ENCODE measurements at regions not wholly inside any gene's neighbourhood (a gene's known extent, or its start where the extent isn't known, plus 50 kb on each side); places are given as distances from the start of the nearest gene placed in this dataset.
"Not testable (repeated sequence)": the region's sequence is repeated elsewhere in the genome, so short reads cannot be mapped to it uniquely, and the experiment has no call there.

DNA sequence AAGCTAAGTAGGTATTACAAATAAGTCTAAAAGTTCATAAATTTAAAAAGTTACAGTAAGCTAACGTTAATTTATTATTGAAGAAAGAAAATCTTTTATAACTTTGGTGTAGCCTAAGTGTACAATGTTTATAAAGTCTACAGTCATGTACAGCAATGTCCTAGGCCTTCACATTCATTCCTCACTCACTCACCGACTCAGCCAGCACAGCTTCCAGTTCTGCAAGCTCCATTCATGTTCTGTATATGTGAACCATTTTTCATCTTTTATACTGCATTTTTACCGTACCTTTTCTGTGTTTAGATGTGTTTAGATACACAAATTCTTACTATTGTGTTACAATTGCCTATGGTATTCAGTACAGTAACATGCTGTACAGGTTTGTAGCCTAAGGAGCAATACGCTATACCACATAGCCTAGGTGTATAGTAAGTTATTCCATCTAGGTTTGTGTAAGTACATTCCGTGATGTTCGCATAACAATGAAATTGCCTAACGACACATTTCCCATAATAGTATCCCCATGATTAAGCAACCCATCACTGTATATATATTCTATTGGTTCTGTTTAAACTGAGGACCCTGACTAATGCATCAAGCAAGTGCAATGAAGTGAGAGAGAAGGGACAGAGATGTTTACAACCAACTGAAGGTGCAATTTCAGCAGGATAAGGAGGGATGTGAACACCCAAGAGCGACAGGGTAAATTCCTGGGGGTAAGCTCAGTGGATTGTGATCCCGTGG is 88.9 kb upstream of the TRIO start:
- no peak for DNase-seq

DNA sequence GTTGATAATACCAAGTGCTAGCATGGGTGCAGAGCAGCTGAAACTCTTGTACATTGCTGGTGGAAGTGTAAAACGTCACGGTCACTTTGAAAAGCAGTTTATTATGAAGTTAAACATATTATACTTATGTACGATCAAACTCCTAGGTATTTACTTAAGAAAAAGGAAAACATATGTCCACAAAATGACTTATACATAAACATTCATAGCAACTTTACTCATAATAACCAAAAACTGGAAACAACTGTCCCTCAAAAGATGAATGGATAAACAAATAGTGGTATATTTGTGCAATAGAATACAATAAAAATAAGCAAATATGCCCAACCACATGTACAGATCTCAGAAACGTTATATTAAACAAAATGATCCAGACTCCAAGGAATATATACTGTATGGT is 92.3 kb upstream of the TRIO start:
- no peak for DNase-seq

DNA sequence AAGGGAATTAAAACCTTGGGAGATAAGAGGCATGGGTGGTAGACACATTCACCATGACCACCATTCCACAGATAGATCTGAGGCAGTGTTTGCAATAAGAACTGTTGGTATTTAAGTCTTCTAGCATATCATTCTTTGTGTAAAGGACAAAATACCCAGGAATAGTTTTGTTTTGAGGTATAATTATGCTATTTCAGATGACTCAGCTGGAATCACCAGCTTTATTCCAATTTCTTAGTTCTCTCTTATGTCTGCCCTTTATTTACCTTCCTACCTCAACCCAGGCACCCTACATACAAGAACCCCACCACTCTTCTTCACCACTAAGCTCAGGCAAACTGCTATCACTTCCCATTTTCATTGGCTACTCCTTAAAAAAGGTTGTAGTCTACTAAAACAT is 94.7 kb upstream of the TRIO start:
- no peak for DNase-seq

DNA sequence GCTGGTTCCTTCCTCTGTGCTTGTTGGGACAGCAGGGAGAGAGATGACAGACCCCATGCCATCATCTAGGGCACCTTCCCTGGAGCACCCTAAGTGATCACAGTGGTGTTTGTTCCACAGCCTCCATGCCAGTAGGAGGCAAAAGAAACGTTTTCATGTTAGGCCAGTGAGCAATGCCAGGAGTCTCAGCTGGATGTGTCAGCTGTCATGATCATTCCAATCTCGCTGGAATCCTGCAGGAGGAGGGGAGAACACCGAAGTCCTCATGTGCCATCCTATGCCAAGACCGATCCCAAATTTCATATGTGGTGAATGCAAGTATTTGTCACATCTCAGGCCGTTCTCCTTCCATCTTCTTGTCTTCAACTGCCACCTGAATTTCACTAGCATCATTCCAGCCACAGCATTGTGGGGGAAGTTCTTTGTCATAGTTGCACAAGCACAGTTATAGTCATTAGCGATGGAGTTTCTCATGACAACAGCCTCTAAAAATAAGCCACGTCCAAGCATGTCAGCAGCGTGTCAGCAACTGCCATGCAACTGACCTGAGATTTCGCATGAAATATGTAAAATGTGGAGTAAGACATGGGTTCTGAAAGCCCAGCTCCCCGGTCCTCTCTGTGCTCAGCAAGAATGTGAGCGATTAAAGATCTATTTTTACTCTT is 97.2 kb upstream of the DNAH5 start:
- DNase-seq = no peak

DNA sequence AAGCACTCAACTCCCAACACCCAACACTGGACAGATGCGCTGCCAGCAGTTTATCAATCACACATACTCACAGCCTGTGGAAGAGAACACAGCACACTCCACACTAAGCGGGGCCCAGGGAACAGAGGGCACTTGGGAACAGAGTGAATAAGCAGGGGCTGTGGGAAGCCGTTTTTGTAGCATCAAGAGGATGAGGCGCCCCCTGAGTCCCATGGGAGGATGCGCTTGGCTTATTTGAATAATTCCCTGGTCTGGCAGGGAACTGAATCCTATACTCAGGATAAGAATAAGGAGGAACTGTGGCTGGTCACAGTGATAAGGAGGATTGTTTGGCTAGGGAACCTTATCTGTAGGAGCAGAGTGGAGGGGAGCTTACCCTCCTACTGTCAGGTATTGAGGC is 96.1 kb upstream of the DNAH5 start:
- DNase-seq = peak; percentile 57

DNA sequence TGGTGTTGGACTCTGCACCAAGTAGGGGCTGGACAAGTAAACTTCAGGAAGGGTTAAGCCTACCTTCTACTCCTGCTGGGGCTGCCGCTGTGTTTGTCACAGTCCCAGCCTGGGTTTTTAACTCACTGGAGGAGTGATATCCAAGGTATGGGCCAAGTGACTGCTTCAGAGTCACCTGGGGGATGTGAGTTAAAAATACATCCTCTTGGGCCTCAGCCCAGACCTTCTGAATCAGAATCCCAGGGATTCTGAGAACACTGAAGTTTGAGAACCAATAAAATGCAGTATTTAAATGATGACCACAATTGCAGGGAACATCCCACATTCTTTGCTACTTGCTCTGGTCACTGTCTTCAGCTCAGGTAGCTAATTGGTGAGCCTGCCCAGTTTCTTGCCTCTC is 95.1 kb upstream of the DNAH5 start:
- no peak for DNase-seq

DNA sequence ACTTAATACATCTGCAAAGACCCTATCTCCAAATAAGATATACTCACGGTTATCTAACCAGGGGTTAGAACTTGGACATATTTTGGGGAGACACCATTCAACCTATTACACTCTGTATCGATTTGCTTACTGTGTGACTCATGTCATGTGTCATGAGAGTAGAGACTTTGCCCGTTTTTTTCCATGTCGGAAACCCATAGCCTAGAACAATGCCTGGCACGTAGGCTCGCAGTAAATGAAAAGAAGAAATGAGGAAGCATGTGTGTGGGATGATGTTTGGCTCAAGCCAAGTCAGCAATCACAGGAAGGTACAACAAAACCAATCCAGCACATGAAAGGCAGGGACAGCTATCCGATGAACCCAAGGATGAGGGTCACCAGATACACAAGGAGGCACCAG is 94.6 kb upstream of the DNAH5 start:
- DNase-seq = no peak

DNA sequence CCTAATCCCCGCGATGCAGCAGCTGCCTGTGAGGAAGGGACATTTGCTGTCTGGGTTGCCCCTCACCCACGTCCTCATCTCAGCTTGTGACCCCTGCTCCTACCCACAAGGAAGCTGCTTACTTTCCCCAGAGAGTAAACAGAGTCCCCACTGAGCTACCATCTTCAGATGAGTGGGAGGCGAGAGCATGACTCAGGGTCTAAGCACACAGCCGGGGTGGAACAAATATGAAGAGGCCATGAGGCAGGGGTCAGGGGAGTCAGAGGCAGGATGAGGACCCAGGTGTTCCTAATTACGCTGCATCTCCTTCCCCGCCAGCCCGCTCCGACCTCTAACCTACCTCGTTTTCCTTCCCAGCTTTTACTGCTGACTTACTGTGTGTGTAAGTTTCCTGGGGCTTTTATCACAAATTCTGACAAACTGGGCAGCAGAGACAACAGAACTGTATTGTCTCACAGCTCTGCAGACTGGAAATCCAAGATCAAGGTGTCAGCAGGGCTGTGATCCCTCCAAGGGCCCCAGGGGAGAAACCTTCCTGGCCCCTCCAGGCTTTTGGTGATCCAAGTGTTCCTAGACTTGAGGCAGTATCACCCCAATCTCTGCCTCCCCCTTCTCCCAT is 94.0 kb upstream of the DNAH5 start:
- no peak for DNase-seq

DNA sequence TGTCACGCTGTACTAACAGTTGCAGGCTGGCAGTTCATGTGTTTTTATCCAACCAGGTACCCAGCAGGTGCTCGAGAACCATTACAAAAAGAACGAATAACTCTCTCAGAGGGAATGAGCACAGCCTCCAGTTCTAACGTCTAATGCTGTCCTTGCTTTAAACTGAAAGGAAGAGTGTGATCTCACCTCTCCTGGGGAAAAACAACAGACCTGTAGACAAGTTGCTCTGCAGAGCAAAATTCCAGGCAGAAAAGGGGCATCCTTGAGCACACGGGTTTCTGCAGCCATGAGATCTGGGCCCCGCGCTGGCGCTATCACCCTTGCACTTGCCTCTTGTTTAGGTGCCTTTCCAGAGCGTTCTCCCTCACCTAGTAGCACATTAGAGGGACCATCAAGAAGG is 92.5 kb upstream of the DNAH5 start:
- no peak for DNase-seq

DNA sequence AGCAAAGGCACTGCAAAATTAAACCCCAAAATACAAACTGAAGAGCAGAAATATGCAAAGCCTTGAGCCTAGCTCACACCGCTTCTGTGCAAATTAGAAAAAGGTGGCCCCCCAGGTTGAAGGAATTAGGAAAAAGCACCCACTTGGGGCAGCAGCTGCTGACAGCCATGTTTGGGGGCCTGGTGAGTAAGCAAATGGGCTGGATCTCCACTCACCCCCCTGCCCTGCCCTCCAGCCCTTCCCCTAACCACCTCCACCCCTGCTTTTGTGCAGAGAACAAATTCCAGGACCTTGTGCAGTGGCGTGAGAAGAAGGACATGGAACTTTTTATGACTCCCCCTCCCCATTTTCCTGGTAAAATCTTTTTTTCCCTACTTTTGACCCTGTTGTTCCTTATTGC is 92.0 kb upstream of the DNAH5 start:
- no peak for DNase-seq

DNA sequence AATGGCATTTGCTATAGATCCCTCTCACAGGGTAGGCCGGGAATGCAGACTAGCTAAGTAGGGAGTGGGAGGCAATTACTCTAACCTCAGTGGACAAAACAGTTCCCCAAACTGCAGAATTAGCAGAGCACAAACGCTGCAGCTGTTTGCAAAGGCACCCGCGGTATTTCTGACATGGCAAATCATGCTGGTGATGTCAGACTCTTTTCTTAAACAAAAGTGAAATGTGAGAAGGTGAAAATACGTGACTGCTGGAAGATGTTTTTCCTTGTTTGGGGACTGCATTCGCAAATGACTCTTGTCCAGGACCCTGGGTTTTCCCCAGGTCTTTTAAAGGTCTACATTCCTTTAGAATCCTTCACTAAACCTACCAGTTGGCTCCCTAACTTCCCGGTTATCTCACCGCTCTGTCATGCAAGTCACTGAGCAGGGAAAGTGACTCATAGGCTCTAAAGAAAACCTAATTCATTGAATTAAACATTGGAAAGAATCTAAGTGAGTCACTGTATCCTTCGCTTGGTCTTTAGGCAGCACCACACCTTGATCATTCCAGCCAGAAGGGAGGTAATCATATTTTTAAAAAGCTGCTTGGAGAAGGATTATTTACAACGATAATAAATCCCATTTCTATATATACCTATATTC is 91.5 kb upstream of the DNAH5 start:
- DNase-seq = no peak

DNA sequence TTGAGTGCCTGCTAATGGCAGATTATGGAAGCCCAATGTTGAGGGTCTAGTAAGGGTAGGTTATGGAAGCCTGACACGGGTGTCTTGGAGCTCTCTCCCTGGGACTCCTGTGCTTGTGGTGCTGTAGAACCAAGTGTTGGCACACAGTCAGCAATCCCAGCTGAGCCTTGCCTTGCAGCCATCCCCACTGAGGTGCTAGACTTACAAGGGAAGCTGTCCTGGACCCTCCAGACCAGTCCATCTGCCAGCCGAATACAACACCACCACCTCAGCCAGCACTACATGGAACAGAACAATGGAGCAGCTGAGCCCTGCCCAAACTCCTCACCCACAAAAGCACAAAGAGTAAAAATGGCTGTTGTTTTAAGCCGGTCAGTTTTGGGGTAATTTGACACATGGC is 90.5 kb upstream of the DNAH5 start:
- no peak for DNase-seq

DNA sequence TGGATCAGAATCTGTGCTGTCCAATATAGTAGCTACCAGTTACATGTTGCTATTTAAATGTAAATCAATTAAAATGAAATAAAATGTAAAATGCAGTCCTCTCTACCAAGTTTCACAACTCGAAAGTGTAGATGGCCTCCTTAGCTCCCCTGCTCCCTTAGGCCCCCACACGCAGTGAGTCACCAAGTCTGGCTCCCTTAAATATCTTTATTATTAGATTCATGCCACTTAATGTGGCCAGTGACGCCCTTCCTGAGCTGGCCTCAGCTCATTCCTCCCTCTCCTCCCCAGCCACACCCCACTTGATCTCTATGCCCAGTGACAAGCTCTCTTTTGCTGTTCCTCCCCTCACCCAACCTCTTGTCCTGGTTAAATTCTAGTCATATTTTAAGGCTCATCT is 88.4 kb upstream of the DNAH5 start:
- no peak for DNase-seq

DNA sequence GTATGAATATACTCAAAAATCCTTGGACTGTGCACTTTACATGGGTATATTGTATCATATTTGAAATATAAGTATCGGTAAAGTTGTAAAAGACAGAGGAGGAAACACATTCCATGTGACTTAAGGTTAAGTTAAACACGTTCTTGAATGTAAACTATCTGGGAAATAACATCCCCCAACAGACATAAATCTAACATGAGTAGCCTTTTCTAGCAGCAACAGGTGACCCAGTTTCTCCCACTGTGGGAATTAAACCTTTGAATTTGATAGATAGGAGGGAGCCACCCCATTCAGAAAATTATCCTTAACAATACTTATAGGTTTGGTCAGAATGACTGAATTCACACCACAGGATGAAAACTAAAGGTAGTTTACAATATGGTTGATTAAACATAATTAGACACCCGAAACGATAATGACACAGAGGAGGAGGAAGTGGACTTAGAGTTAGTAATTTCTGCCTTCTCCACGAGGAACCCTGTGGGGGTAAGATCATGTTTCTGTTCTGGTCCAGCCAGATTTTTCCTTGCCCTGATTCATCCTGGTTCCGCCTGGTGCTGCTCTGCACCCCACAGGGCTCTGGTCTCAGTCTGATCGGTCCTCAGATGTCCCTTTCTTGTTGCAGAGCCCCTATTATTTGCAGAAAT is 84.6 kb upstream of the DNAH5 start:
- DNase-seq = no peak

DNA sequence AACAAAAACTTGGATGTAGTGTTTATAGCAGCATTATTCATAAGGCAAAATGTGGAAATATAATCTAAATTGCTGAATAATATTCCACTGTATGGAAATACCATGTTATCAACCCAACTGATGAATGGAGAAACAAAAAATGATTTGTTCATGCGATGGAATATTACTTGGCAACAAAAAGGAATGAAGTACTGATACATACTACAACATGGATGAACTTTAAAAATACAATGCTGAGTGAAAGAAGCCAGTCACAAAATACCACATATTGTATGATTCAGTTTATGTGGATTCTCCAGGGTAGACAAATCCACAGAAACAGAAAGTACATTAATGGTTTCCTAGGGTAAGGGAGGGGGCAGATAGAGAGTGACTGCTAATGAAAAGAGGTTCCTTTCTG is 83.7 kb upstream of the DNAH5 start:
- no peak for DNase-seq

DNA sequence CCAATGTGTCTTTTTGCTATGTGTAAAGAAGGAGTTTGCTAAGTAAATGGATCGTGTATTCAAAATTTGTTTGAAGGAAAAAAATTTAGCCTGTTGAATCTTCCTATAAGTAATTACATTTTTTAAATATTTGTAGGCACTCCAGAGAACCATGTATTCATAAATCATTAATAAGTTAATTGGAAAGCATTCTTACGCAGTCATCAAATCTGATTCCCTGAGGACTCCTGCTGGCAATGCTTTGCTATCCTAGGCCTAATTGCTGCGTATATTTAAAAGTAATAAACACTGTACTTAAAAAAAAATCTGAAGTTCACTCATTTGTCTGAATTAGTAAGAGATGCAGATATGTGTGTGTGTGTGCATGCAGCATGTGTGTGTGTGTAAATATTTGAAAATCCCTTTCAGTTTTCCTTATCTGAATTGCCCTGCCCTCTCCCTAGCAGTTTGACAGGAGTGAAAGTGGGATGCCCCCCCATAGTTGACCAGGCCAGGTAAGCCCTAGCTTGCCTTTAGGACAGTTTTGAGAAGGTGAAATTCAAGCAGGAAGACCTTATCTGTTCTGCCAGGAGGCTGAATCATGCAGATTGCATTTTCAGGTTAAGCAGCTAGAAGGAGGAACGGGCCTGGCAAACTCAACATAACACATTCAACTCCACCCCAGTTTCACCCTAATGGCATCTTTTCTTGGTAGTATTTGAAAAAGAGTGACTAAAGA is 81.2 kb upstream of the DNAH5 start:
- DNase-seq = no peak

DNA sequence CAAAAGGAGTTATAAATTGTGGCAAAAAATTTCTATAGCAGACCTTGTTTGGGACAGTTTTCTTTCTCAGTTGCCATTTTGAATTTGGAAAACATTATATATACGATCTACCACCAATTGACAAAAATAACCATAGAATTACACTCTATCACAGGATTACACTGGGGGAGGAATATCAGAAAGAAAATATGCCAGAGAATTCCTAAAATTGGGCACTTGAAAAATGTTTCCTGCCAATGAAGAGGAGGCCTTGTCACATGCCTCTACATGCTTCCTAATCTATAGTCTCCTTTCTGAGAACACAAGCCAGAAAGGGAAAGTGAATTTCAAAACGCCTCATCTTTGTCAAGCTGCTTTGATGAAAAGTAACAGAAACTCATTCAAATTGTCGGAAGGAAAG is 78.5 kb upstream of the DNAH5 start:
- no peak for DNase-seq

DNA sequence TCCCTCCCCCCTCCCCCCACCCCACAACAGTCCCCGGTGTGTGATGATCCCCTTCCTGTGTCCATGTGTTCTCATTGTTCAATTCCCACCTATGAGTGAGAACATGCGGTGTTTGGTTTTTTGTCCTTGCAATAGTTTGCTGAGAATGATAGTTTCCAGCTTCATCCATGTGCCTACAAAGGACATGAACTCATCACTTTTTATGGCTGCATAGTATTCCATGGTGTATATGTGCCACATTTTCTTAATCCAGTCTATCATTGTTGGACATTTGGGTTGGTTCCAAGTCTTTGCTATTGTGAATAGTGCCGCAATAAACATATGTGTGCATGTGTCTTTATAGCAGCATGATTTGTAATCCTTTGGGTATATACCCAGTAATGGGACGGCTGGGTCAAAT is 76.5 kb upstream of the DNAH5 start:
- not testable (repeated sequence) for DNase-seq

DNA sequence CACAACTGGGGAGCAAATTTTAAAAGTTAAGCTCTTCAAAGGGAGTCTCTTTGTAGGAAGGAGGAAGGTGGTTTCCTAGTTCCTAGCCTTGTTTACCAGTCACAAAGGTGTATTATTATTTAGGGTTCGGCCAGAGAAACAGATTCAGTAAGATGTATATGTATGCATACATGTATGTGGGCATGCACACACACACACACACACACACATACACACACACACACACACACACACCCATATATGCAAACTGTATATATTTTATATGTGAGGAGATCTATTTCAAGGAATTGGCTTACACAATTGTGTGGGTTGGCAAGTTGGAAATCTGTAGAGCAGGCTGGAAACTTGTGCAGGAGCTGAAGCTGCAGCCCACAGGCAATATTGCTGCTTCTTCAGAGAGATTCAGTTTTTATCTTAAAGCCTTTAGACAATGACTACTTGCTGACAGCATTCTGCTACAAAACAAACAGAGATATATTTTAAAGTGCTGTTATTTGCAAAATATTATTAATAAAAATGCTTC is 75.3 kb upstream of the DNAH5 start:
- no peak for DNase-seq

DNA sequence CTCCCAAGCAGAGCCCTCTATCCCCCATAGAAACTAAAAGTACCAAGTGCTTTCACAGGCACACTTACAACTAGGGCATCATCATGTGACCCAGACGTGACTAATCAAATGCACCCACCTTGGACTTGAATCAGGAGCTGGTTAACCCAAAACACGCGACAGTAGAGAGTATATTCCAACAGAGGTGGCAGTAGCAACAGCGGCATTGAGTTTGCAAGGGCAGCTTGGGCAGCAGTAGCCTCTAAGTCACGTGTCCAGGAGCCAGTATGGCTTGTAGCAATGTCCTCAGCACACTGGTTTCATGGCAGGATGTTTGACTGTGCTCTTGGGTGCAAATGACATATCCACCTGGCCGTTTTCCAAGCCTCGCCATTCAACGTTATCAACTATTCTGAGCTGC is 73.4 kb upstream of the DNAH5 start:
- DNase-seq = no peak

DNA sequence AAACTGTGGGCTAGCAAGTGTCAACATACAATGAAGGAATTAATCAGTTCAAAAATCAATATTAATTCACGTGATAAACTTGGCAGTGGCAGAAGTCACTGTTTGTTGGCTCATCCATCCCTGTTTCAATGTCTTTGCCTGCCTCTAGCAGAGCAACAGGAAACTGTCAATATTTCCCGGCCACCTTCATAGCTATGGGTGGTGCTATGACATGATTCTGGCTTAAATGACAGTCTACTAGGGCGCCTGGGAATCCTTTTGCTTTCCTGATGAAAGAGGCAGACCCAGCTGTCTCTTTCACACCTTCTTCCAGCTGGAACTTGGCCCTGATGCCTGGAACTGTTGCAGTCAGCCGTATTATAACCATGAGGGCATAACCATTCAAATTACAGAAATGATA is 72.1 kb upstream of the DNAH5 start:
- DNase-seq = no peak
